IPS-15b (cell line): ENCODE measurements at regions not wholly inside any gene's neighbourhood (a gene's known extent, or its start where the extent isn't known, plus 50 kb on each side); places are given as distances from the start of the nearest gene placed in this dataset.

Experiments
- H3K27me3 ChIP-seq: one replicate; pipeline ENCODE4 v1.6.1; 2013; ENCODE audit warnings: low read length; ENCODE audit not compliant: control insufficient read depth, insufficient read depth
- H3K36me3 ChIP-seq: one replicate; pipeline ENCODE4 v1.6.1; 2013; ENCODE audit warnings: low read length; ENCODE audit not compliant: control insufficient read depth, insufficient read depth
- H3K4me1 ChIP-seq: one replicate; pipeline ENCODE4 v1.6.1; 2013; ENCODE audit warnings: mild to moderate bottlenecking, low read length; ENCODE audit not compliant: control insufficient read depth, insufficient read depth
- H3K4me3 ChIP-seq: one replicate; pipeline ENCODE4 v1.5.1; 2013; ENCODE audit warnings: low read depth, low read length
- H3K9ac ChIP-seq: one replicate; pipeline ENCODE4 v1.6.1; 2013; ENCODE audit warnings: low read depth, mild to moderate bottlenecking, low read length
- H3K9me3 ChIP-seq: one replicate; pipeline ENCODE4 v1.6.1; 2013; ENCODE audit warnings: mild to moderate bottlenecking, low read length; ENCODE audit not compliant: control insufficient read depth, insufficient read depth

DNA sequence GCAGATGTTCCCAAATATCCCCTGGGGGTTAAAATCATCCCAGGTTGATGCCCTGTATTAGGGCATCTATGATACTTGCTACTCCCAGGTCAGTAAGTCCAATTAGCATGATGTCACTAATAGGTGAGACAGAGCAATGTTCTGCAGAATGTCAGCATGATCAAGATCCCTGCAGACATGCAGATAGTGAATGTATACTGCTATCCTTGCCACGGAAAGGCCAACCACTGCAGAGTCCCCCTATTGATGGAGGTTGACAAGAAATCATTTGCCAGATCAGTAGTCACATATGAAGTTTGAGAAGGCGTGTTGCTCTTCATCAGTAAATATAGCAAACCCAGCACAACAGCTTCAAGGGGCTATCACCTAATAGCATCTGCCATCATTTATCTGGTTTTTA lies 97.4 kb downstream of the SETD4 start:
- Histone ChIP-seq H3K36me3 (no peaks in the 10 kb centered on the region), H3K4me1 (no peaks in the 10 kb centered on the region), H3K9ac (no peak overlapping the region), H3K4me3 (no peak overlapping the region), H3K27me3 (no peaks in the 10 kb centered on the region), H3K9me3 (no peaks in the 10 kb centered on the region)

DNA sequence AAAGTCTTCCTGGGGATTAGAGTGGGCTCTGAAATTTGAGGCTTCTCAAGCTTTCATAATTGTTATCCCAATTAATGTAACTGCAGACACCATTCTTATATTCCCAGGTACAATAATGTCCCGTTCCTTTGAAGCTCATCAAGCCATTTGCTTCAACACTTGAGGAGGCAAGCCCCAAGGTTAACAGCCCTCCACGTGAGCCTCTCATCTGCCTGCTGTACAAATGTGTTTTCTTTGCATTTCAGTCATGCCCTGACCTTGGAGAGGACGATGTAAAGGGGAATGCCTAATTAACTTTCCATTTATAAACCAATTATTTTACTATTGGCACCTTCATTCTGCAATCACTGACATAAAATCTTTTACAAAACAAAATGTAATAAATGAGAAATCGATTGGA lies 106.3 kb downstream of the SETD4 start:
- Histone ChIP-seq H3K4me3 (no peak overlapping the region), H3K9me3 (no peaks in the 10 kb centered on the region), H3K27me3 (no peaks in the 10 kb centered on the region), H3K4me1 (no peaks in the 10 kb centered on the region), H3K9ac (no peak overlapping the region), H3K36me3 (no peaks in the 10 kb centered on the region)

DNA sequence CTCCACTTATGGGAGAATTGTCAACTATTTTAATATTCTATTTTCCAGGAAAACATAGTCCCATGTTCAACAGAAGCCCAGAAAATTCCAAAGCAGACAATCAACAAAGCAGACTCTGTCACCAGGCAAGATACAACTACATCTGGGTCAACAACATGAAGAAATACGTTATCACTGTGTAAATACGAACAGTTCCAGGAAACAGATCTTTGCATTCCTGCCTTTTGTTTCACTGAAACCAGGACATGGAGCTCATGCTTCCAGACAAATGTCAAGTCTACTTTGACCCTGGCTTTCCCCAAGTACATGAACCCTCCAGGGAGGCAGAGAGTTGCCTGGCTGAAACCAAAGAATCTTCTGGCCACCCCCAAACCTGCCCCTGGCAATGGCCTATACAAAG lies 106.7 kb downstream of the SETD4 start:
- no peak overlapping the region for H3K4me3 ChIP-seq
- no peaks in the 10 kb centered on the region for H3K4me1 ChIP-seq
- no peaks in the 10 kb centered on the region for H3K9me3 ChIP-seq
- no peaks in the 10 kb centered on the region for H3K36me3 ChIP-seq
- H3K27me3 ChIP-seq, result no peaks in the 10 kb centered on the region
- no peak overlapping the region for H3K9ac ChIP-seq

GRCh38 chr21:35952651-35953340 lies 107.5 kb downstream of the SETD4 start:
- no peaks in the 10 kb centered on the region for H3K4me1 ChIP-seq

GRCh38 chr21:35948982-35949381 lies 111.3 kb downstream of the SETD4 start:
- Histone ChIP-seq H3K36me3 (no peaks in the 10 kb centered on the region), H3K9me3 (no peaks in the 10 kb centered on the region), H3K4me1 (no peaks in the 10 kb centered on the region), H3K4me3 (no peak overlapping the region), H3K27me3 (no peaks in the 10 kb centered on the region), H3K9ac (no peak overlapping the region)

More at GRCh38 chr21:35952651-35953340, 107.5 kb downstream of the SETD4 start:
- no peaks in the 10 kb centered on the region for H3K27me3 ChIP-seq
- no peaks in the 10 kb centered on the region for H3K36me3 ChIP-seq
- no peaks in the 10 kb centered on the region for H3K9me3 ChIP-seq
- H3K9ac ChIP-seq, result no peak overlapping the region
- H3K4me3 ChIP-seq, result no peak overlapping the region

DNA sequence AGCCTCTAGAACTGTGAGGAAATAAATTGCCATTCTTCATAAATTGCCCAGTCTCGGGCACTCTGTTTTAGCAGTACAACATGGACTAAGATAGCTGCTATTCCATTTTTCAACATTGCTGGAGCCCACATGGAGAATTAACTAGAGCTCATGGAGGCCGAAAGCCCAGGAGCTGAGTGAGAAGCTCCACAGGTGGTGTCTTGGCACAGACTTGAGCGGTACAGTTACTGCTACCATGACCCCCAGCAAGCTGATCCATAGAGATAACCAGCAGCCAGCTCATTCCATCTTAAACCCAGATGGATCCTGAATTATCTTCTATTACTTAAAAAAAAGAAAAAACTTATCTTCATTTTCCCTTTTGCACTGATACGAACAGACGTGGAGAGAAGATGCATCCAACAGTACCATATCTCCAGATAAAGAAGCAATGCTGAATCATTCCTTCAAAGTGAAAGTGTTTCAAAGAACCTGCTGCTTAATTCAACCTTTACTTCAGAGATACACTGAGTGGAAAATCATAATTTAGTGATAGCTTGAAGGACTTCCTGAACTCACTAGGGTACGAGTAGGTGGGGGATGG lies 115.1 kb downstream of the SETD4 start:
- Histone ChIP-seq H3K9ac (no peak overlapping the region), H3K4me1 (no peaks in the 10 kb centered on the region), H3K27me3 (no peaks in the 10 kb centered on the region), H3K4me3 (no peak overlapping the region), H3K36me3 (no peaks in the 10 kb centered on the region), H3K9me3 (no peaks in the 10 kb centered on the region)

- Histone ChIP-seq H3K4me1 (no peaks in the 10 kb centered on the region), H3K9me3 (no peaks in the 10 kb centered on the region), H3K27me3 (no peaks in the 10 kb centered on the region), H3K9ac (no peak overlapping the region), H3K36me3 (no peaks in the 10 kb centered on the region), H3K4me3 (no peak overlapping the region)
These were observed 116.6 kb downstream of the SETD4 start for GRCh38 chr21:35943752-35944151.

GRCh38 chr21:35942211-35943144 lies 117.8 kb downstream of the SETD4 start:
- no peaks in the 10 kb centered on the region for H3K9me3 ChIP-seq
- H3K36me3 ChIP-seq, result no peaks in the 10 kb centered on the region
- no peak overlapping the region for H3K9ac ChIP-seq
- H3K4me3 ChIP-seq, result no peak overlapping the region
- H3K4me1 ChIP-seq, result no peaks in the 10 kb centered on the region
- no peaks in the 10 kb centered on the region for H3K27me3 ChIP-seq

GRCh38 chr21:35940074-35940927 lies 120.0 kb downstream of the SETD4 start:
- Histone ChIP-seq H3K4me3 (no peak overlapping the region), H3K9me3 (no peaks in the 10 kb centered on the region), H3K27me3 (no peaks in the 10 kb centered on the region), H3K36me3 (no peaks in the 10 kb centered on the region), H3K9ac (no peak overlapping the region), H3K4me1 (no peaks in the 10 kb centered on the region)

DNA sequence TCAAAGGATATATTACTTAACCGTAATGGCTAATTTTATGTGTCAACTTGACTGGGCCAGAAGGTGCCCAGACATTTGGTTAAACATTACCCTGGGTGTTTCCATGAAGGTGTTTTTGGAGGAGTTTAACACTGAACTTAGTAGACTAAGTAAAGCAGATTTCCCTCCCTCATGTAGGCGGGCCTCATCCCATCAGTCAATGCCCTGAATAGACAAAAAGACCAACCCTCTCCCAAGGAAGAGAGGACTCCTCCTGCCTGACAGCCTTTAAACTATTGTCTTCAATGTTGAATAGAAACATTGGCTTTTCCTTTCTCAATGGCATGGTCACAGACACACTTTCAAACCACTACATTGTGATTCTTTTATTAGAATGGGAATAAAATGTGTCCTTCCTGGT lies 121.9 kb downstream of the SETD4 start:
- Histone ChIP-seq H3K4me1 (no peaks in the 10 kb centered on the region), H3K9ac (no peak overlapping the region), H3K9me3 (no peaks in the 10 kb centered on the region), H3K36me3 (no peaks in the 10 kb centered on the region), H3K27me3 (no peaks in the 10 kb centered on the region), H3K4me3 (no peak overlapping the region)

DNA sequence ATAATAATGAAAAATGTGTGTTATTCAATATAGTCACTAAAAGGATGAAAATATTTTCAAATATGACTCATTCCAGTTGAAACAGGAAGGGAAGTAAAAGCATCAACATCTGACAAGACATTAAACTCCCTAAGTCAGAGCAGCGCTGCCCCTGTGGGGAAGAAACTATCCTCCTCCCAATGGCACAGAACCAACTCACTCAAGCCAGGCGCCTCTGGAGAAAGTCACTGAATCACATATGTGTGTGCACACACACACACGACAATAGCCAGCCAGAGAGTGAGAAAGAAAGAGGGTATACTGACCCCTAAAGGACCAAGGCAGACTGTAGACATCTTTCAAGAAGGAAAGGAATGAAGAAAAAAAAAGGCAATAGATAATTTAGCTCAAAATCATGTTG lies 126.9 kb downstream of the SETD4 start:
- H3K27me3 ChIP-seq, result no peaks in the 10 kb centered on the region
- no peaks in the 10 kb centered on the region for H3K4me1 ChIP-seq
- H3K9ac ChIP-seq, result no peak overlapping the region
- no peak overlapping the region for H3K4me3 ChIP-seq
- no peaks in the 10 kb centered on the region for H3K9me3 ChIP-seq
- H3K36me3 ChIP-seq, result no peaks in the 10 kb centered on the region
